ENCODE measurements at regions not wholly inside any gene's neighbourhood (a gene's known extent, or its start where the extent isn't known, plus 50 kb on each side); places are given as distances from the start of the nearest gene placed in this dataset.

- no peak overlapping the region for H3K4me3 ChIP-seq
- no peak for DNase-seq
- TF ChIP-seq CTCF (IDR thresholded peaks at IDR 0.05): no peak
- H3K27ac ChIP-seq: no peak overlapping the region
- intact Hi-C loops (cut with DNase I; ENCODE audit: low total_unique reads): no loop called here
- no peaks in the 10 kb centered on the region for H3K4me1 ChIP-seq
- H3K36me3 ChIP-seq: no peaks in the 10 kb centered on the region
- H3K27me3 ChIP-seq: no peaks in the 10 kb centered on the region
- no peaks in the 10 kb centered on the region for H3K9me3 ChIP-seq
These were observed 189.9 kb upstream of the FOXN2 start for GRCh38 chr2:48124592-48124991.

GRCh38 chr2:48126162-48126561 lies 188.3 kb upstream of the FOXN2 start:
- Histone ChIP-seq H3K36me3 (no peaks in the 10 kb centered on the region), H3K27ac (no peak overlapping the region), H3K4me3 (no peak overlapping the region), H3K9me3 (no peaks in the 10 kb centered on the region), H3K27me3 (no peaks in the 10 kb centered on the region), H3K4me1 (peaks cover 0 to 2% (median 0%) of the 10 kb centered on the region in 4 donors)
- no peak for TF ChIP-seq CTCF (IDR thresholded peaks at IDR 0.05)
- DNase-seq: no peak
- intact Hi-C loops (cut with DNase I; ENCODE audit: low total_unique reads): no loop called here

GRCh38 chr2:48127612-48128191 lies 186.8 kb upstream of the FOXN2 start:
- Histone ChIP-seq H3K27ac (no peak overlapping the region), H3K4me1 (peaks cover 0 to 15% (median 3%) of the 10 kb centered on the region in 4 donors), H3K9me3 (no peaks in the 10 kb centered on the region), H3K36me3 (no peaks in the 10 kb centered on the region), H3K4me3 (no peak overlapping the region), H3K27me3 (no peaks in the 10 kb centered on the region)
- intact Hi-C loops (cut with DNase I; ENCODE audit: low total_unique reads): no loop called here
- DNase-seq: no peak
- TF ChIP-seq CTCF (IDR thresholded peaks at IDR 0.05): no peak

GRCh38 chr2:48129293-48129950 lies 185.1 kb upstream of the FOXN2 start:
- no peak for DNase-seq
- peaks cover 0 to 15% (median 3%) of the 10 kb centered on the region in 4 donors for H3K4me1 ChIP-seq
- intact Hi-C loops (cut with DNase I; ENCODE audit: low total_unique reads): no loop called here

GRCh38 chr2:48131539-48132270 lies 182.8 kb upstream of the FOXN2 start:
- Histone ChIP-seq H3K27me3 (no peaks in the 10 kb centered on the region), H3K4me3 (no peak overlapping the region), H3K9me3 (no peaks in the 10 kb centered on the region), H3K36me3 (no peaks in the 10 kb centered on the region), H3K4me1 (peaks cover 0 to 15% (median 3%) of the 10 kb centered on the region in 4 donors), H3K27ac (no peak overlapping the region)
- intact Hi-C loops (cut with DNase I; ENCODE audit: low total_unique reads): no loop called here
- DNase-seq: no peak
- TF ChIP-seq CTCF (IDR thresholded peaks at IDR 0.05): no peak

More at GRCh38 chr2:48129293-48129950, 185.1 kb upstream of the FOXN2 start:
- Histone ChIP-seq H3K9me3 (no peaks in the 10 kb centered on the region), H3K27me3 (no peaks in the 10 kb centered on the region), H3K4me3 (no peak overlapping the region), H3K36me3 (no peaks in the 10 kb centered on the region), H3K27ac (no peak overlapping the region)
- no peak for TF ChIP-seq CTCF (IDR thresholded peaks at IDR 0.05)

Data from tibial artery (tissue), 4 donors.